GM12878 (cell line): ENCODE measurements at regions not wholly inside any gene's neighbourhood (a gene's known extent, or its start where the extent isn't known, plus 50 kb on each side); places are given as distances from the start of the nearest gene placed in this dataset.

ENCODE experiments used
- ATAC-seq: fragments of 200-7000 bp; cut with Tn5 transposase; 3 replicates; pipeline ENCODE4 v1.9.1; 2020; ENCODE audit warnings: mild to moderate bottlenecking, moderate library complexity
- BruUV-seq: library from RNA; stranded (reverse); fragments of 400-500 nt; replicated peaks from 2 replicates; lab custom pipeline; 2021; lab: Mats Ljungman, UMichigan
- CTCF ChIA-PET: fragments of 300-600 bp; sonication (Branson Sonifier 250); formaldehyde crosslinking; extraction: SDS; loops from one replicate; lab custom pipeline; 2021; ENCODE audit warnings: inconsistent platforms; lab: Yijun Ruan, JAX
- POLR2A ChIA-PET: fragments of 350-600 bp; formaldehyde crosslinking; extraction: SDS; loops from one replicate; lab custom pipeline; 2021; ENCODE audit warnings: inconsistent platforms; lab: Charles Lee
- RAD21 ChIA-PET: fragments of 300-600 bp; sonication (Branson Sonifier 250); formaldehyde crosslinking; loops from one replicate; lab custom pipeline; 2023; ENCODE audit warnings: antibody characterized with exemption; ENCODE audit not compliant: unreplicated experiment; lab: Charles Lee
- SMC1A ChIA-PET: fragments of 300-600 bp; sonication (Branson Sonifier 250); formaldehyde crosslinking; loops from one replicate; lab custom pipeline; 2023; ENCODE audit not compliant: unreplicated experiment, uncharacterized antibody; lab: Charles Lee
- DNase-seq: peaks from one replicate; pipeline ENCODE4 v3.0.0-alpha.2; 2011; ENCODE audit warnings: low read depth, low spot score
- FAIRE-seq: peaks from 3 replicates; lab custom pipeline; 2011; peaks lifted over from hg19 to GRCh38; lab: Jason Lieb, UNC
- H2AFZ ChIP-seq: 2 replicates; pipeline ENCODE4 v1.6.0; 2011; ENCODE audit warnings: low read depth, low read length, control low read depth; ENCODE audit not compliant: control insufficient read depth
- H3K27ac ChIP-seq: 2 replicates; pipeline ENCODE4 v1.5.1; 2011; ENCODE audit warnings: control low read depth; ENCODE audit not compliant: control insufficient read depth, insufficient read depth
- H3K27me3 ChIP-seq, 2 experiments: replicated peaks in 1 of 2; 2 replicates each; pipeline versions ENCODE4 v1.6.0 to v1.6.1; 2011; ENCODE audit warnings: low read length in 1 of 2; ENCODE audit not compliant: control insufficient read depth in 2 of 2, insufficient read depth in 2 of 2
- H3K36me3 ChIP-seq, 2 experiments: 2 replicates each; pipeline ENCODE4 v1.5.1; 2011; ENCODE audit warnings: low read length in 1 of 2; ENCODE audit not compliant: control insufficient read depth in 2 of 2, insufficient read depth in 2 of 2
- H3K4me1 ChIP-seq: 2 replicates; pipeline ENCODE4 v1.6.1; 2011; ENCODE audit warnings: mild to moderate bottlenecking, low read length, moderate library complexity, mixed read lengths; ENCODE audit not compliant: control insufficient read depth, insufficient read depth
- H3K4me2 ChIP-seq: 2 replicates; pipeline ENCODE4 v1.6.0; 2011; ENCODE audit warnings: control low read depth; ENCODE audit not compliant: control insufficient read depth, insufficient read depth
- H3K4me3 ChIP-seq: fragments of 200-600 bp; sonication (generic); 2 replicates; pipeline ENCODE4 v1.5.1; 2016
- H3K79me2 ChIP-seq: 2 replicates; pipeline ENCODE4 v1.6.0; 2011; ENCODE audit warnings: low read length; ENCODE audit not compliant: control insufficient read depth, insufficient read depth
- H3K9ac ChIP-seq: 2 replicates; pipeline ENCODE4 v1.8.0; 2011; ENCODE audit warnings: low read length, control low read depth, mixed read lengths; ENCODE audit not compliant: control insufficient read depth, insufficient read depth
- H3K9me3 ChIP-seq: replicated peaks from 3 replicates; pipeline ENCODE4 v1.5.1; 2011; ENCODE audit warnings: mild to moderate bottlenecking, low read length; ENCODE audit not compliant: control insufficient read depth, insufficient read depth
- H4K20me1 ChIP-seq: 2 replicates; pipeline ENCODE4 v1.6.0; 2011; ENCODE audit not compliant: control insufficient read depth, insufficient read depth
- BACH1 ChIP-seq: fragments of 450-650 bp; IDR thresholded peaks from 2 replicates; pipeline ENCODE4 v1.6.1; 2017; ENCODE audit warnings: mild to moderate bottlenecking, borderline replicate concordance
- CREM ChIP-seq: IDR thresholded peaks from 2 replicates; pipeline ENCODE4 v1.6.1; 2014; ENCODE audit warnings: antibody characterized with exemption, low read depth
- IRF4 ChIP-seq: IDR thresholded peaks from 2 replicates; pipeline ENCODE4 v1.6.1; 2011; ENCODE audit warnings: low read depth, low read length
- PAX8 ChIP-seq: fragments of 450-650 bp; IDR thresholded peaks from 2 replicates; pipeline ENCODE4 v1.6.1; 2017; ENCODE audit warnings: mild to moderate bottlenecking, moderate library complexity
- RAD21 ChIP-seq: IDR thresholded peaks from 2 replicates; pipeline ENCODE4 v1.6.1; 2011; ENCODE audit warnings: mild to moderate bottlenecking, low read depth, low read length, moderate library complexity; ENCODE audit not compliant: insufficient read depth
- RFX5 ChIP-seq: IDR thresholded peaks from 2 replicates; pipeline ENCODE4 v1.6.1; 2011; ENCODE audit warnings: low read depth, low read length, improper control_type of control experiment
- SIN3A ChIP-seq: IDR thresholded peaks from 2 replicates; pipeline ENCODE4 v1.6.1; 2012; ENCODE audit warnings: low read depth, low read length, improper control_type of control experiment
- SMAD1 ChIP-seq: fragments of 450-650 bp; IDR thresholded peaks from 2 replicates; pipeline ENCODE4 v1.6.1; 2018; ENCODE audit warnings: mild to moderate bottlenecking, low read depth; ENCODE audit not compliant: partially characterized antibody
- SMAD5 ChIP-seq: IDR thresholded peaks from 2 replicates; pipeline ENCODE4 v1.6.1; 2016; ENCODE audit warnings: antibody characterized with exemption, low read depth
- STAT3 ChIP-seq: IDR thresholded peaks from 2 replicates; pipeline ENCODE4 v1.6.1; 2011; ENCODE audit warnings: low read depth, low read length, improper control_type of control experiment
- YY1 ChIP-seq: IDR thresholded peaks from 2 replicates; pipeline ENCODE4 v1.6.1; 2011; ENCODE audit warnings: low read depth, mild to moderate bottlenecking, low read length
- WGBS: methylation state at CpG from one replicate; pipeline ENCODE4 v1.1.6; 2016; ENCODE audit warnings: low lambda C conversion rate; ENCODE audit not compliant: insufficient replicate concordance, insufficient coverage; ENCODE audit errors: missing lambda C conversion rate; 5-methylcytosine and 5-hydroxymethylcytosine counted together
- in situ Hi-C: fragments of 300-500 bp; cut with MboI; formaldehyde crosslinking; loops from 9 replicates; pipeline ENCODE4 v1.14.3; 2018; ENCODE audit warnings: mixed read lengths
- intact Hi-C: fragments of 100-400 bp; cut with micrococcal nuclease; formaldehyde crosslinking; loops from one replicate; pipeline ENCODE4 v1.14.2; 2022; ENCODE audit not compliant: unreplicated experiment
- TF ChIP-seq, protein P1 (sequence below): fragments of 450-650 bp; IDR thresholded peaks from 2 replicates; pipeline ENCODE4 v1.6.1; 2017; ENCODE audit warnings: mild to moderate bottlenecking, moderate library complexity
- TF ChIP-seq, protein P2 (sequence below): fragments of 450-650 bp; IDR thresholded peaks from 2 replicates; pipeline ENCODE4 v1.6.1; 2014; ENCODE audit warnings: mild to moderate bottlenecking
- TF ChIP-seq, protein P3 (sequence below): fragments of 450-650 bp; IDR thresholded peaks from 2 replicates; pipeline ENCODE4 v1.6.1; 2017; ENCODE audit warnings: antibody characterized with exemption, mild to moderate bottlenecking, moderate library complexity

DNA sequence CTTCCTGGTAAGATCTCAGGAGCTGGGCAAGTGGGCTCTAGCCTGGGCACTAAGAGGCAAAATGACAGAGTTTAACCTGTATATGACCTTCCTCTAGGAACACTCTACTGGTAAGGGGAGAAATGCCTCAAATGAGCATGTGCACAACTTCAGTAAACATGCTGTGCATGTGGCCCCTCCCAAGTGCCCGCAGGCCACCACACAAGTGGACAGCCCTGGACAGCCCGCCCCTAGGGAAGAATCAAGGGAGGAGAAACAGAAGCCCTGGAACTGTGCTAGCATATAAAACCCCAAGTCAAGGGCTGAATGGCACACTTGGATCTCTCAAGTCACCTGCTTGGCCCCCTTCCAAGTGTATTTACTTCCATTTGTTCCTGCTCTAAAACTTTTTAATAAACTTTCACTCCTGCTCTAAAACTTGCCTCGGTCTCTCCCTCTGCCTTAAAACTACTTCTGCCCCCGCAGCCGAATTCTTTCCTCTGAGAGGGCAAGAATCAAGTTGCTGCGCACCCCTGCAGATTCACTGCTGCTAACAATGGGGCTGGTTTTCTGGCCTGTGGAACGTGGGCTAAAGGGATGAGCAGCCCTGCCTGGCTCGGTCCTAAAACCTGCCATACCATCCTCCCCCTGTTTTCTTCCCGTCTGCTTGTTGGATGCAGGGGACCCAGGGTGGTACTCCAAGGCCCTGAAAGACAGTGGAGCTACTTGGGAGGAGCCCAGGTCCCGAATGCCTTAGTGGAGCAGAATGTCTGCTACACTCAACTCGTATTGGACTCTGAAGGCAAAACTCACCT is 93.5 kb downstream of the IER5 start:
- ATAC-seq (no peak), FAIRE-seq (no peak), DNase-seq (no peak)
- no peak overlapping the region for H3K4me3 ChIP-seq
- H4K20me1 ChIP-seq, result no peaks in the 10 kb centered on the region; the same call in 1 of the 2 replicates
- ChIA-PET CTCF (interaction anchor here (0.5 to 2.6 kb wide), 3 partner anchors 8 to 577 kb away, joined by 3 to 12 read pairs (median 4); no protein-coding TSS in a partner anchor), RAD21 (interaction anchor here (1.0 to 1.1 kb wide), 2 partner anchors 241 to 248 kb away, joined by 3 read pairs; no protein-coding TSS in a partner anchor), SMC1A (no interaction called here), POLR2A (interaction anchor here (0.6 kb wide), 1 partner anchor 159 kb away, joined by 8 read pairs; no protein-coding TSS in a partner anchor)
- in situ Hi-C loops, result loop anchor here (10.0 kb wide), 1 partner anchor 763 kb away; no protein-coding TSS in a partner anchor
- no peak overlapping the region for H3K9ac ChIP-seq
- no peak overlapping the region for H2AFZ ChIP-seq
- intact Hi-C loops, result no loop called here
- BruUV-seq, result no TSS peak
- H3K9me3 ChIP-seq, result no peaks in the 10 kb centered on the region
- no peaks in the 10 kb centered on the region; a peak in 1 of 4 replicates for H3K27me3 ChIP-seq
- no peak overlapping the region for H3K4me2 ChIP-seq
- no peaks in the 10 kb centered on the region for H3K79me2 ChIP-seq
- no peaks in the 10 kb centered on the region for H3K36me3 ChIP-seq
- 21% methylated on average over 11 of the region's 11 CpGs for WGBS
- peaks cover 12% of the 10 kb centered on the region for H3K4me1 ChIP-seq
- H3K27ac ChIP-seq, result no peak overlapping the region
- no peak for TF ChIP-seq CREM
- TF ChIP-seq BACH1, result no peak
- TF ChIP-seq YY1, result no peak
- TF ChIP-seq, protein P1, sequence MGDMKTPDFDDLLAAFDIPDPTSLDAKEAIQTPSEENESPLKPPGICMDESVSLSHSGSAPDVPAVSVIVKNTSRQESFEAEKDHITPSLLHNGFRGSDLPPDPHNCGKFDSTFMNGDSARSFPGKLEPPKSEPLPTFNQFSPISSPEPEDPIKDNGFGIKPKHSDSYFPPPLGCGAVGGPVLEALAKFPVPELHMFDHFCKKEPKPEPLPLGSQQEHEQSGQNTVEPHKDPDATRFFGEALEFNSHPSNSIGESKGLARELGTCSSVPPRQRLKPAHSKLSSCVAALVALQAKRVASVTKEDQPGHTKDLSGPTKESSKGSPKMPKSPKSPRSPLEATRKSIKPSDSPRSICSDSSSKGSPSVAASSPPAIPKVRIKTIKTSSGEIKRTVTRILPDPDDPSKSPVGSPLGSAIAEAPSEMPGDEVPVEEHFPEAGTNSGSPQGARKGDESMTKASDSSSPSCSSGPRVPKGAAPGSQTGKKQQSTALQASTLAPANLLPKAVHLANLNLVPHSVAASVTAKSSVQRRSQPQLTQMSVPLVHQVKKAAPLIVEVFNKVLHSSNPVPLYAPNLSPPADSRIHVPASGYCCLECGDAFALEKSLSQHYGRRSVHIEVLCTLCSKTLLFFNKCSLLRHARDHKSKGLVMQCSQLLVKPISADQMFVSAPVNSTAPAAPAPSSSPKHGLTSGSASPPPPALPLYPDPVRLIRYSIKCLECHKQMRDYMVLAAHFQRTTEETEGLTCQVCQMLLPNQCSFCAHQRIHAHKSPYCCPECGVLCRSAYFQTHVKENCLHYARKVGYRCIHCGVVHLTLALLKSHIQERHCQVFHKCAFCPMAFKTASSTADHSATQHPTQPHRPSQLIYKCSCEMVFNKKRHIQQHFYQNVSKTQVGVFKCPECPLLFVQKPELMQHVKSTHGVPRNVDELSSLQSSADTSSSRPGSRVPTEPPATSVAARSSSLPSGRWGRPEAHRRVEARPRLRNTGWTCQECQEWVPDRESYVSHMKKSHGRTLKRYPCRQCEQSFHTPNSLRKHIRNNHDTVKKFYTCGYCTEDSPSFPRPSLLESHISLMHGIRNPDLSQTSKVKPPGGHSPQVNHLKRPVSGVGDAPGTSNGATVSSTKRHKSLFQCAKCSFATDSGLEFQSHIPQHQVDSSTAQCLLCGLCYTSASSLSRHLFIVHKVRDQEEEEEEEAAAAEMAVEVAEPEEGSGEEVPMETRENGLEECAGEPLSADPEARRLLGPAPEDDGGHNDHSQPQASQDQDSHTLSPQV, result no peak
- TF ChIP-seq, protein P2, sequence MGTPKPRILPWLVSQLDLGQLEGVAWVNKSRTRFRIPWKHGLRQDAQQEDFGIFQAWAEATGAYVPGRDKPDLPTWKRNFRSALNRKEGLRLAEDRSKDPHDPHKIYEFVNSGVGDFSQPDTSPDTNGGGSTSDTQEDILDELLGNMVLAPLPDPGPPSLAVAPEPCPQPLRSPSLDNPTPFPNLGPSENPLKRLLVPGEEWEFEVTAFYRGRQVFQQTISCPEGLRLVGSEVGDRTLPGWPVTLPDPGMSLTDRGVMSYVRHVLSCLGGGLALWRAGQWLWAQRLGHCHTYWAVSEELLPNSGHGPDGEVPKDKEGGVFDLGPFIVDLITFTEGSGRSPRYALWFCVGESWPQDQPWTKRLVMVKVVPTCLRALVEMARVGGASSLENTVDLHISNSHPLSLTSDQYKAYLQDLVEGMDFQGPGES, result no peak
- no peak for TF ChIP-seq RAD21
- no peak for TF ChIP-seq SIN3A
- TF ChIP-seq, protein P3, sequence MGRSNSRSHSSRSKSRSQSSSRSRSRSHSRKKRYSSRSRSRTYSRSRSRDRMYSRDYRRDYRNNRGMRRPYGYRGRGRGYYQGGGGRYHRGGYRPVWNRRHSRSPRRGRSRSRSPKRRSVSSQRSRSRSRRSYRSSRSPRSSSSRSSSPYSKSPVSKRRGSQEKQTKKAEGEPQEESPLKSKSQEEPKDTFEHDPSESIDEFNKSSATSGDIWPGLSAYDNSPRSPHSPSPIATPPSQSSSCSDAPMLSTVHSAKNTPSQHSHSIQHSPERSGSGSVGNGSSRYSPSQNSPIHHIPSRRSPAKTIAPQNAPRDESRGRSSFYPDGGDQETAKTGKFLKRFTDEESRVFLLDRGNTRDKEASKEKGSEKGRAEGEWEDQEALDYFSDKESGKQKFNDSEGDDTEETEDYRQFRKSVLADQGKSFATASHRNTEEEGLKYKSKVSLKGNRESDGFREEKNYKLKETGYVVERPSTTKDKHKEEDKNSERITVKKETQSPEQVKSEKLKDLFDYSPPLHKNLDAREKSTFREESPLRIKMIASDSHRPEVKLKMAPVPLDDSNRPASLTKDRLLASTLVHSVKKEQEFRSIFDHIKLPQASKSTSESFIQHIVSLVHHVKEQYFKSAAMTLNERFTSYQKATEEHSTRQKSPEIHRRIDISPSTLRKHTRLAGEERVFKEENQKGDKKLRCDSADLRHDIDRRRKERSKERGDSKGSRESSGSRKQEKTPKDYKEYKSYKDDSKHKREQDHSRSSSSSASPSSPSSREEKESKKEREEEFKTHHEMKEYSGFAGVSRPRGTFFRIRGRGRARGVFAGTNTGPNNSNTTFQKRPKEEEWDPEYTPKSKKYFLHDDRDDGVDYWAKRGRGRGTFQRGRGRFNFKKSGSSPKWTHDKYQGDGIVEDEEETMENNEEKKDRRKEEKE, result no peak
- no peak for TF ChIP-seq RFX5
- TF ChIP-seq SMAD5, result no peak
- TF ChIP-seq SMAD1, result no peak
- TF ChIP-seq IRF4, result no peak
- no peak for TF ChIP-seq PAX8
- TF ChIP-seq STAT3, result no peak
